ENCODE measurements at regions not wholly inside any gene's neighbourhood (a gene's known extent, or its start where the extent isn't known, plus 50 kb on each side); places are given as distances from the start of the nearest gene placed in this dataset.

DNA sequence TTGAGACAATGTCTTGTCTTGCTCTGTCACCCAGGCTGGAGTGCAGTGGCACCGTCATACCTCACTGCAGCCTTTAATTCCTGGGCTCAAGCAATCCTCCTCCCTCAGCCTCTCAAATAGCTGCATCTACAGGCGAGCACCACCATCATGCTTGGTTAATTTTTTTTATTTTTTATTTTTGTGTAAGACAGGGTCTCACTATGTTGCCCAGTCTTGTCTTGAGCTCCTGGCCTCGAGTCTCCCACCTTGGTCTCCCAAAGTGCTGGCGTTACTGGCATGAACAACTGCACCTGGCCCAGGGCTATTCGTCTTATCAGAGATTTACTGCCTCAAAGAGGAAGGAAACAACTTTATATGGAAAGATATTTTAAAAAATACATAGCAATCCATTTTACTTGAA is 102.8 kb upstream of the NUPR2 start:
- no peak for DNase-seq
- Histone ChIP-seq H3K4me2 (no peak overlapping the region), H4K20me1 (ENCODE audit: insufficient read depth) (no peaks in the 10 kb centered on the region), H3K79me2 (ENCODE audit: insufficient read depth) (no peaks in the 10 kb centered on the region), H3K27ac (ENCODE audit: low read depth in 2 of 2, low read length in 1 of 2) (no peak overlapping the region), H3K4me1 (ENCODE audit: control insufficient read depth in 1 of 2, insufficient read depth in 2 of 2, low read depth in 1 of 2, low read length in 1 of 2) (no peaks in the 10 kb centered on the region), H2AFZ (ENCODE audit: low read depth) (no peak overlapping the region), H3K9ac (no peak overlapping the region), H3K9me3 (no peaks in the 10 kb centered on the region), H3K9me2 (no peaks in the 10 kb centered on the region), H3K27me3 (ENCODE audit: insufficient read depth) (no peaks in the 10 kb centered on the region), H3F3A (replicated peaks; ENCODE audit: insufficient read depth) (no peaks in the 10 kb centered on the region), H3K36me3 (replicated peaks in 1 of 2; ENCODE audit: control insufficient read depth in 1 of 2, insufficient read depth in 2 of 2, low read length in 1 of 2) (no peaks in the 10 kb centered on the region), H3K4me3 (ENCODE audit: low read depth in 2 of 2, low read length in 1 of 2) (no peak overlapping the region)
- TF ChIP-seq SIN3A (IDR thresholded peaks at IDR 0.05; ENCODE audit: borderline replicate concordance, low read depth, low read length) = no peak
- no peak for TF ChIP-seq YY1 (IDR thresholded peaks at IDR 0.05; ENCODE audit: low read depth)
- 3% methylated on average over 5 of the region's 5 CpGs for WGBS (ENCODE audit: low lambda C conversion rate)
- ChIA-PET CTCF (no interaction called here), POLR2A (no interaction called here)

DNA sequence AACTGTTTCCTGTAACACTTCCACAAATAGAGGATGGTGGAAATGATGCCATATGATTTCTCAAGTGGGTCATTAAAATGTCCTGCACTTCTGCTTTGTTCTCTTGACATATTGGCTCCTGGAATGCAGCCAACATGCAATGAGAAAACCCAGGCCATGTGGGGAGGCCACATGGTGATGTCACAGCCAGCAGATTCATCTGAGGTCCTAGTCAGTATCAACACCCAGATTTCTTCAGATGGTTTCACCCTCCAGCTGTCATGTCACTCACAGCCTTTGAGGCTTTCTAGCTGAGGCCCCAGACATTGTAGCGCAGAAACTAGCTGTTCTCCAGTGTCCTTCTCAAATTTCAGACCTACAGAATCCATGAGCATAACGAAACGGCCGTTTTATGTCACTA is 102.3 kb upstream of the NUPR2 start:
- no peaks in the 10 kb centered on the region for H3K9me3 ChIP-seq
- no peaks in the 10 kb centered on the region for H4K20me1 ChIP-seq (ENCODE audit: insufficient read depth)
- H3K36me3 ChIP-seq (replicated peaks in 1 of 2; ENCODE audit: control insufficient read depth in 1 of 2, insufficient read depth in 2 of 2, low read length in 1 of 2) = no peaks in the 10 kb centered on the region
- no peak overlapping the region for H2AFZ ChIP-seq (ENCODE audit: low read depth)
- no peak overlapping the region for H3K9ac ChIP-seq
- ChIA-PET CTCF (no interaction called here), POLR2A (no interaction called here)
- no peaks in the 10 kb centered on the region for H3K9me2 ChIP-seq
- H3F3A ChIP-seq (replicated peaks; ENCODE audit: insufficient read depth) = no peaks in the 10 kb centered on the region
- H3K27ac ChIP-seq (ENCODE audit: low read depth in 2 of 2, low read length in 1 of 2) = no peak overlapping the region
- no peak overlapping the region for H3K4me3 ChIP-seq (ENCODE audit: low read depth in 2 of 2, low read length in 1 of 2)
- WGBS (ENCODE audit: low lambda C conversion rate) = 1% methylated on average over 4 of the region's 4 CpGs
- no peak for DNase-seq
- H3K27me3 ChIP-seq (ENCODE audit: insufficient read depth) = no peaks in the 10 kb centered on the region
- no peaks in the 10 kb centered on the region for H3K79me2 ChIP-seq (ENCODE audit: insufficient read depth)
- no peak overlapping the region for H3K4me2 ChIP-seq
- no peaks in the 10 kb centered on the region for H3K4me1 ChIP-seq (ENCODE audit: control insufficient read depth in 1 of 2, insufficient read depth in 2 of 2, low read depth in 1 of 2, low read length in 1 of 2)
- TF ChIP-seq, protein P1, sequence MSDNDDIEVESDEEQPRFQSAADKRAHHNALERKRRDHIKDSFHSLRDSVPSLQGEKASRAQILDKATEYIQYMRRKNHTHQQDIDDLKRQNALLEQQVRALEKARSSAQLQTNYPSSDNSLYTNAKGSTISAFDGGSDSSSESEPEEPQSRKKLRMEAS (IDR thresholded peaks at IDR 0.05; ENCODE audit: low read depth) = no peak
- TF ChIP-seq MXI1 (IDR thresholded peaks at IDR 0.05; ENCODE audit: low read depth, low read length) (no peak), NFIC (IDR thresholded peaks at IDR 0.05; ENCODE audit: borderline replicate concordance) (no peak), NRF1 (IDR thresholded peaks at IDR 0.05; ENCODE audit: low read depth, low read length) (no peak), EZH2phosphoT487 (IDR thresholded peaks at IDR 0.05; ENCODE audit: borderline replicate concordance, low read depth) (no peak), SMC3 (IDR thresholded peaks at IDR 0.05; ENCODE audit: low read depth, low read length) (no peak), SIN3A (IDR thresholded peaks at IDR 0.05; ENCODE audit: borderline replicate concordance, low read depth, low read length) (no peak), EP300 (IDR thresholded peaks at IDR 0.05; ENCODE audit: borderline replicate concordance in 1 of 2, low read depth in 1 of 2, low read length in 1 of 2) (no peak), GABPA (IDR thresholded peaks at IDR 0.05; ENCODE audit: low read depth) (no peak), TAF1 (IDR thresholded peaks at IDR 0.05; ENCODE audit: borderline replicate concordance, low read depth, low read length) (no peak), FOXM1 (IDR thresholded peaks at IDR 0.05; ENCODE audit: low read depth) (no peak), ELF1 (IDR thresholded peaks at IDR 0.05) (no peak), RXRA (IDR thresholded peaks at IDR 0.05; ENCODE audit: borderline replicate concordance, low read depth) (no peak), RFX5 (IDR thresholded peaks at IDR 0.05; ENCODE audit: low read length) (no peak)
- TF ChIP-seq, protein P2, sequence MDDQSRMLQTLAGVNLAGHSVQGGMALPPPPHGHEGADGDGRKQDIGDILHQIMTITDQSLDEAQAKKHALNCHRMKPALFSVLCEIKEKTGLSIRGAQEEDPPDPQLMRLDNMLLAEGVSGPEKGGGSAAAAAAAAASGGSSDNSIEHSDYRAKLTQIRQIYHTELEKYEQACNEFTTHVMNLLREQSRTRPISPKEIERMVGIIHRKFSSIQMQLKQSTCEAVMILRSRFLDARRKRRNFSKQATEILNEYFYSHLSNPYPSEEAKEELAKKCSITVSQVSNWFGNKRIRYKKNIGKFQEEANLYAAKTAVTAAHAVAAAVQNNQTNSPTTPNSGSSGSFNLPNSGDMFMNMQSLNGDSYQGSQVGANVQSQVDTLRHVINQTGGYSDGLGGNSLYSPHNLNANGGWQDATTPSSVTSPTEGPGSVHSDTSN (IDR thresholded peaks at IDR 0.05) = no peak
- TF ChIP-seq, protein P3, sequence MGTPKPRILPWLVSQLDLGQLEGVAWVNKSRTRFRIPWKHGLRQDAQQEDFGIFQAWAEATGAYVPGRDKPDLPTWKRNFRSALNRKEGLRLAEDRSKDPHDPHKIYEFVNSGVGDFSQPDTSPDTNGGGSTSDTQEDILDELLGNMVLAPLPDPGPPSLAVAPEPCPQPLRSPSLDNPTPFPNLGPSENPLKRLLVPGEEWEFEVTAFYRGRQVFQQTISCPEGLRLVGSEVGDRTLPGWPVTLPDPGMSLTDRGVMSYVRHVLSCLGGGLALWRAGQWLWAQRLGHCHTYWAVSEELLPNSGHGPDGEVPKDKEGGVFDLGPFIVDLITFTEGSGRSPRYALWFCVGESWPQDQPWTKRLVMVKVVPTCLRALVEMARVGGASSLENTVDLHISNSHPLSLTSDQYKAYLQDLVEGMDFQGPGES (IDR thresholded peaks at IDR 0.05; ENCODE audit: low read depth, low read length) = no peak
- TF ChIP-seq, protein P4, sequence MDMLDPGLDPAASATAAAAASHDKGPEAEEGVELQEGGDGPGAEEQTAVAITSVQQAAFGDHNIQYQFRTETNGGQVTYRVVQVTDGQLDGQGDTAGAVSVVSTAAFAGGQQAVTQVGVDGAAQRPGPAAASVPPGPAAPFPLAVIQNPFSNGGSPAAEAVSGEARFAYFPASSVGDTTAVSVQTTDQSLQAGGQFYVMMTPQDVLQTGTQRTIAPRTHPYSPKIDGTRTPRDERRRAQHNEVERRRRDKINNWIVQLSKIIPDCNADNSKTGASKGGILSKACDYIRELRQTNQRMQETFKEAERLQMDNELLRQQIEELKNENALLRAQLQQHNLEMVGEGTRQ (IDR thresholded peaks at IDR 0.05; ENCODE audit: borderline replicate concordance, low read depth, low read length) = no peak
- TF ChIP-seq, protein P5, sequence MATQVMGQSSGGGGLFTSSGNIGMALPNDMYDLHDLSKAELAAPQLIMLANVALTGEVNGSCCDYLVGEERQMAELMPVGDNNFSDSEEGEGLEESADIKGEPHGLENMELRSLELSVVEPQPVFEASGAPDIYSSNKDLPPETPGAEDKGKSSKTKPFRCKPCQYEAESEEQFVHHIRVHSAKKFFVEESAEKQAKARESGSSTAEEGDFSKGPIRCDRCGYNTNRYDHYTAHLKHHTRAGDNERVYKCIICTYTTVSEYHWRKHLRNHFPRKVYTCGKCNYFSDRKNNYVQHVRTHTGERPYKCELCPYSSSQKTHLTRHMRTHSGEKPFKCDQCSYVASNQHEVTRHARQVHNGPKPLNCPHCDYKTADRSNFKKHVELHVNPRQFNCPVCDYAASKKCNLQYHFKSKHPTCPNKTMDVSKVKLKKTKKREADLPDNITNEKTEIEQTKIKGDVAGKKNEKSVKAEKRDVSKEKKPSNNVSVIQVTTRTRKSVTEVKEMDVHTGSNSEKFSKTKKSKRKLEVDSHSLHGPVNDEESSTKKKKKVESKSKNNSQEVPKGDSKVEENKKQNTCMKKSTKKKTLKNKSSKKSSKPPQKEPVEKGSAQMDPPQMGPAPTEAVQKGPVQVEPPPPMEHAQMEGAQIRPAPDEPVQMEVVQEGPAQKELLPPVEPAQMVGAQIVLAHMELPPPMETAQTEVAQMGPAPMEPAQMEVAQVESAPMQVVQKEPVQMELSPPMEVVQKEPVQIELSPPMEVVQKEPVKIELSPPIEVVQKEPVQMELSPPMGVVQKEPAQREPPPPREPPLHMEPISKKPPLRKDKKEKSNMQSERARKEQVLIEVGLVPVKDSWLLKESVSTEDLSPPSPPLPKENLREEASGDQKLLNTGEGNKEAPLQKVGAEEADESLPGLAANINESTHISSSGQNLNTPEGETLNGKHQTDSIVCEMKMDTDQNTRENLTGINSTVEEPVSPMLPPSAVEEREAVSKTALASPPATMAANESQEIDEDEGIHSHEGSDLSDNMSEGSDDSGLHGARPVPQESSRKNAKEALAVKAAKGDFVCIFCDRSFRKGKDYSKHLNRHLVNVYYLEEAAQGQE (IDR thresholded peaks at IDR 0.05; ENCODE audit: low read depth, low read length) = no peak
- TF ChIP-seq, protein P6, sequence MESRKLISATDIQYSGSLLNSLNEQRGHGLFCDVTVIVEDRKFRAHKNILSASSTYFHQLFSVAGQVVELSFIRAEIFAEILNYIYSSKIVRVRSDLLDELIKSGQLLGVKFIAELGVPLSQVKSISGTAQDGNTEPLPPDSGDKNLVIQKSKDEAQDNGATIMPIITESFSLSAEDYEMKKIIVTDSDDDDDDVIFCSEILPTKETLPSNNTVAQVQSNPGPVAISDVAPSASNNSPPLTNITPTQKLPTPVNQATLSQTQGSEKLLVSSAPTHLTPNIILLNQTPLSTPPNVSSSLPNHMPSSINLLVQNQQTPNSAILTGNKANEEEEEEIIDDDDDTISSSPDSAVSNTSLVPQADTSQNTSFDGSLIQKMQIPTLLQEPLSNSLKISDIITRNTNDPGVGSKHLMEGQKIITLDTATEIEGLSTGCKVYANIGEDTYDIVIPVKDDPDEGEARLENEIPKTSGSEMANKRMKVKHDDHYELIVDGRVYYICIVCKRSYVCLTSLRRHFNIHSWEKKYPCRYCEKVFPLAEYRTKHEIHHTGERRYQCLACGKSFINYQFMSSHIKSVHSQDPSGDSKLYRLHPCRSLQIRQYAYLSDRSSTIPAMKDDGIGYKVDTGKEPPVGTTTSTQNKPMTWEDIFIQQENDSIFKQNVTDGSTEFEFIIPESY (IDR thresholded peaks at IDR 0.05; ENCODE audit: borderline replicate concordance, low read depth) = no peak

Data from SK-N-SH (cell line).